Neural cell (in vitro differentiated cells): ENCODE measurements at regions not wholly inside any gene's neighbourhood (a gene's known extent, or its start where the extent isn't known, plus 50 kb on each side); places are given as distances from the start of the nearest gene placed in this dataset.

Source experiments
- H2AFZ ChIP-seq: fragments of 200-600, 300-800 bp; sonication (generic), shearing (Covaris generic); 2 replicates; pipeline ENCODE4 v1.6.0; 2014; ENCODE audit warnings: low read depth, mild to moderate bottlenecking, antibody characterized with exemption, low read length, moderate library complexity
- H3F3A ChIP-seq: fragments of 200-600 bp; shearing (Covaris generic); 2 replicates; pipeline ENCODE4 v1.6.1; 2016; ENCODE audit warnings: mild to moderate bottlenecking, moderate library complexity, mixed read lengths, antibody characterized with exemption, low read length; ENCODE audit not compliant: insufficient read depth, poor library complexity, severe bottlenecking
- H3K27ac ChIP-seq: fragments of 200-600, 300-800 bp; sonication (generic), shearing (Covaris generic); 2 replicates; pipeline ENCODE4 v1.5.1; 2014; ENCODE audit warnings: mild to moderate bottlenecking, low read length, moderate library complexity
- H3K27me3 ChIP-seq: fragments of 300-800, 200-600 bp; sonication (generic), shearing (Covaris generic); 2 replicates; pipeline ENCODE4 v1.6.0; 2014; ENCODE audit warnings: mild to moderate bottlenecking, low read depth, low read length, moderate library complexity; ENCODE audit not compliant: insufficient read depth
- H3K36me3 ChIP-seq: fragments of 300-800, 200-600 bp; sonication (generic), shearing (Covaris generic); 2 replicates; pipeline ENCODE4 v1.5.1; 2014; ENCODE audit warnings: mild to moderate bottlenecking, antibody characterized with exemption, low read length, moderate library complexity; ENCODE audit not compliant: insufficient read depth
- H3K4me2 ChIP-seq: fragments of 300-800, 200-600 bp; sonication (generic), shearing (Covaris generic); 2 replicates; pipeline ENCODE4 v1.6.0; 2014; ENCODE audit warnings: mild to moderate bottlenecking, low read length
- H3K4me3 ChIP-seq: fragments of 300-800, 200-600 bp; sonication (generic), shearing (Covaris generic); 2 replicates; pipeline ENCODE4 v1.5.1; 2014; ENCODE audit warnings: mild to moderate bottlenecking, low read length, moderate library complexity
- H3K79me2 ChIP-seq: fragments of 200-600 bp; shearing (Covaris generic); replicated peaks from 2 replicates; pipeline ENCODE4 v1.6.0; 2014; ENCODE audit warnings: mild to moderate bottlenecking, low read length, moderate library complexity; ENCODE audit not compliant: insufficient read depth
- H3K9ac ChIP-seq: fragments of 300-800, 200-600 bp; sonication (generic), shearing (Covaris generic); 2 replicates; pipeline ENCODE4 v1.6.1; 2016; ENCODE audit warnings: mild to moderate bottlenecking, low read length, mixed read lengths
- H3K9me2 ChIP-seq: fragments of 200-600 bp; shearing (Covaris generic); 2 replicates; pipeline ENCODE4 v1.6.1; 2016; ENCODE audit warnings: mild to moderate bottlenecking, low read length, mixed read lengths; ENCODE audit not compliant: insufficient read depth
- H3K9me3 ChIP-seq: fragments of 200-600, 300-800 bp; sonication (generic), shearing (Covaris generic); 2 replicates; pipeline ENCODE4 v1.6.1; 2016; ENCODE audit warnings: mild to moderate bottlenecking, mixed run types, low read length, moderate library complexity, mixed read lengths
- H4K20me1 ChIP-seq: fragments of 200-600 bp; shearing (Covaris generic); 2 replicates; pipeline ENCODE4 v1.6.1; 2016; ENCODE audit warnings: mild to moderate bottlenecking, mixed run types; ENCODE audit not compliant: insufficient read depth
- EP300 ChIP-seq: fragments of 450-650 bp; conservative IDR thresholded peaks from 2 replicates; pipeline ENCODE4 v1.6.1; 2014; ENCODE audit warnings: antibody characterized with exemption, mild to moderate bottlenecking, moderate library complexity; ENCODE audit not compliant: poor library complexity, severe bottlenecking
- EZH2 ChIP-seq: fragments of 200-600, 300-800 bp; shearing (Covaris generic), sonication (generic); IDR thresholded peaks from 2 replicates; pipeline ENCODE4 v1.6.1; 2014; ENCODE audit warnings: antibody characterized with exemption, low read length, borderline replicate concordance, mild to moderate bottlenecking; ENCODE audit not compliant: insufficient read depth, poor library complexity, severe bottlenecking
- MXI1 ChIP-seq: fragments of 450-650 bp; conservative IDR thresholded peaks from 2 replicates; pipeline ENCODE4 v1.6.1; 2014; ENCODE audit warnings: antibody characterized with exemption, mild to moderate bottlenecking; ENCODE audit not compliant: poor library complexity, severe bottlenecking
- POLR2AphosphoS5 ChIP-seq: IDR thresholded peaks from 2 replicates; pipeline ENCODE4 v1.6.1; 2012
- RAD21 ChIP-seq: fragments of 450-650 bp; conservative IDR thresholded peaks from 2 replicates; pipeline ENCODE4 v1.6.1; 2014; ENCODE audit warnings: antibody characterized with exemption, mild to moderate bottlenecking, moderate library complexity
- REST ChIP-seq: IDR thresholded peaks from 2 replicates; pipeline ENCODE4 v1.6.1; 2012; ENCODE audit warnings: borderline replicate concordance
- SMC3 ChIP-seq: fragments of 450-650 bp; conservative IDR thresholded peaks from 2 replicates; pipeline ENCODE4 v1.6.1; 2014; ENCODE audit warnings: antibody characterized with exemption, mild to moderate bottlenecking, moderate library complexity; ENCODE audit not compliant: poor library complexity
- TAF1 ChIP-seq: IDR thresholded peaks from 2 replicates; pipeline ENCODE4 v1.6.1; 2012; ENCODE audit warnings: low read depth
- TF ChIP-seq, protein P1 (sequence below): fragments of 450-650 bp; IDR thresholded peaks from 2 replicates; pipeline ENCODE4 v1.5.1; 2014; ENCODE audit warnings: antibody characterized with exemption, mild to moderate bottlenecking, moderate library complexity; ENCODE audit not compliant: poor library complexity, severe bottlenecking

DNA sequence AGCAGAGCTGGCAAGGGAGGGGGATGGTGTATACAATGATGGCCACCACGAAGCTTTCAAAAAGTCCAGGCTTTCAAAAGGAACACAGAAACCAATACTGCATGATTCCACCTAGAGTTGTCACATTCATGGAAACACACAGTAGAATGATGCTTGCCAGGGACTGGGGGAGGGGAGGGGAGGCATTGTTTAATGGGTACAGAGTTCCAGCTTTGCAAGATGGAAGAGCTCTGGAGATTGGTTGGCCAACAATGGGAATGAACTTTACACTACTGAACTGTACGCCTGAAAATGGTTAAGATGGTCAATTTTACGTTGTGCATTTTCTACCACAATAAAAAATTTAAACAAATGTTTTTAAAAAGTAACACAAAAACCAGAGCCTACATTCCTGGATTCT is 104.5 kb upstream of the KDM7A start:
- Histone ChIP-seq H4K20me1 (no peaks in the 10 kb centered on the region), H3K79me2 (no peaks in the 10 kb centered on the region), H3F3A (no peaks in the 10 kb centered on the region), H2AFZ (no peak overlapping the region), H3K4me3 (no peak overlapping the region), H3K9me2 (no peaks in the 10 kb centered on the region), H3K4me2 (no peak overlapping the region), H3K9me3 (no peaks in the 10 kb centered on the region), H3K27me3 (no peaks in the 10 kb centered on the region), H3K27ac (no peak overlapping the region), H3K9ac (no peak overlapping the region), H3K36me3 (no peaks in the 10 kb centered on the region)
- TF ChIP-seq SMC3 (no peak), MXI1 (no peak), POLR2AphosphoS5 (no peak), REST (no peak), EP300 (no peak), RAD21 (no peak), TAF1 (no peak)
- TF ChIP-seq, protein P1, sequence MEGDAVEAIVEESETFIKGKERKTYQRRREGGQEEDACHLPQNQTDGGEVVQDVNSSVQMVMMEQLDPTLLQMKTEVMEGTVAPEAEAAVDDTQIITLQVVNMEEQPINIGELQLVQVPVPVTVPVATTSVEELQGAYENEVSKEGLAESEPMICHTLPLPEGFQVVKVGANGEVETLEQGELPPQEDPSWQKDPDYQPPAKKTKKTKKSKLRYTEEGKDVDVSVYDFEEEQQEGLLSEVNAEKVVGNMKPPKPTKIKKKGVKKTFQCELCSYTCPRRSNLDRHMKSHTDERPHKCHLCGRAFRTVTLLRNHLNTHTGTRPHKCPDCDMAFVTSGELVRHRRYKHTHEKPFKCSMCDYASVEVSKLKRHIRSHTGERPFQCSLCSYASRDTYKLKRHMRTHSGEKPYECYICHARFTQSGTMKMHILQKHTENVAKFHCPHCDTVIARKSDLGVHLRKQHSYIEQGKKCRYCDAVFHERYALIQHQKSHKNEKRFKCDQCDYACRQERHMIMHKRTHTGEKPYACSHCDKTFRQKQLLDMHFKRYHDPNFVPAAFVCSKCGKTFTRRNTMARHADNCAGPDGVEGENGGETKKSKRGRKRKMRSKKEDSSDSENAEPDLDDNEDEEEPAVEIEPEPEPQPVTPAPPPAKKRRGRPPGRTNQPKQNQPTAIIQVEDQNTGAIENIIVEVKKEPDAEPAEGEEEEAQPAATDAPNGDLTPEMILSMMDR = no peak

- Histone ChIP-seq H2AFZ (no peak overlapping the region), H3K27me3 (no peaks in the 10 kb centered on the region), H3K9me2 (no peaks in the 10 kb centered on the region), H3K27ac (no peak overlapping the region), H3K9me3 (no peaks in the 10 kb centered on the region), H3K36me3 (no peaks in the 10 kb centered on the region), H3K79me2 (no peaks in the 10 kb centered on the region), H3K9ac (no peak overlapping the region), H3F3A (no peaks in the 10 kb centered on the region), H3K4me2 (no peak overlapping the region), H4K20me1 (no peaks in the 10 kb centered on the region), H3K4me3 (no peak overlapping the region)
- TF ChIP-seq TAF1 (no peak), RAD21 (no peak), REST (no peak), POLR2AphosphoS5 (no peak), MXI1 (no peak), SMC3 (no peak), EZH2 (no peak), EP300 (no peak)
- TF ChIP-seq, protein P1 = no peak
Measured at GRCh38 chr7:140276001-140276400, 99.2 kb upstream of the KDM7A start.
